Activated T-cell treated with anti-CD3 and anti-CD28 coated beads, Interleukin-2, amount 50 U/mL, for 4 hours (primary cell): ENCODE measurements at regions not wholly inside any gene's neighbourhood (a gene's known extent, or its start where the extent isn't known, plus 50 kb on each side); places are given as distances from the start of the nearest gene placed in this dataset.

ENCODE experiments used
- ATAC-seq, 2 donors: fragments of 200-7000 bp; cut with Tn5 transposase; one replicate each; pipeline ENCODE4 v1.10.0; 2021
- DNase-seq: peaks from one replicate; pipeline ENCODE4 v3.0.0-alpha.2; 2020
- H3K27me3 Mint-ChIP-seq: one replicate; pipeline ENCODE4 v1.8.0; 2021; ENCODE audit warnings: low read depth, mixed read lengths
- H3K36me3 Mint-ChIP-seq: one replicate; pipeline ENCODE4 v1.8.0; 2022; ENCODE audit warnings: mixed read lengths; ENCODE audit not compliant: insufficient read depth
- H3K4me1 Mint-ChIP-seq: one replicate; pipeline ENCODE4 v1.8.0; 2021; ENCODE audit warnings: low read depth, mixed read lengths
- H3K4me3 Mint-ChIP-seq: one replicate; pipeline ENCODE4 v1.8.0; 2021; ENCODE audit warnings: mild to moderate bottlenecking, moderate library complexity, mixed read lengths
- H3K9me3 Mint-ChIP-seq: one replicate; pipeline ENCODE4 v1.8.0; 2021; ENCODE audit warnings: mixed read lengths

- H3K27me3 Mint-ChIP-seq = peaks cover 7% of the 10 kb centered on the region
- ATAC-seq (no peak), DNase-seq (no peak)
- no peaks in the 10 kb centered on the region for H3K9me3 Mint-ChIP-seq
- H3K36me3 Mint-ChIP-seq = no peaks in the 10 kb centered on the region
- H3K4me1 Mint-ChIP-seq = no peaks in the 10 kb centered on the region
- no peak overlapping the region for H3K4me3 Mint-ChIP-seq
Observed at GRCh38 chr7:24496036-24496435, 77.2 kb upstream of the PALS2 start.

- Mint-ChIP-seq H3K9me3 (no peaks in the 10 kb centered on the region), H3K4me1 (no peaks in the 10 kb centered on the region), H3K4me3 (no peak overlapping the region), H3K27me3 (peaks cover 5% of the 10 kb centered on the region), H3K36me3 (no peaks in the 10 kb centered on the region)
- DNase-seq (no peak), ATAC-seq (no peak)
Observed at GRCh38 chr7:24498439-24498838, 74.8 kb upstream of the PALS2 start.

GRCh38 chr7:24499871-24500270 lies 73.4 kb upstream of the PALS2 start:
- ATAC-seq (no peak), DNase-seq (no peak)
- H3K4me1 Mint-ChIP-seq = no peaks in the 10 kb centered on the region
- H3K4me3 Mint-ChIP-seq = no peak overlapping the region
- H3K36me3 Mint-ChIP-seq = no peaks in the 10 kb centered on the region
- H3K9me3 Mint-ChIP-seq = no peaks in the 10 kb centered on the region
- H3K27me3 Mint-ChIP-seq = peaks cover 5% of the 10 kb centered on the region

DNA sequence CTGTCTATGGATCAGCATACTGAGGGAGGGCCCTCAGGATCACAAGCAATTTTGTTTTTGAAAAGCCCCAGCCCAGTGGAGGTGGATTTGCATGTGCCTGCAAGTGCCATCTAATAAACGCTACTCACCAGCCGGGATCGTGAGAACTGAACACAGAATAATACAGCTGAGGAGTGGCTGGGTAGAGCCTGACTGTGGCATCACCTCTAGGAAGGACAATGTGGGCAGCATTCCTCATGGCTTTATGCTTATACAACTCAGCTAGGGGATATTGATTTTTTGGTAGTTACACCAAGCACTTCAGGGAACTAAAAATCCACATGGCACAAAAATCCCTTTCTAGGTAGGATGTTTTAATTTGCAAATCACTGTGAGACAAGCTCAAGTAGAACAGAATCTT lies 72.7 kb upstream of the PALS2 start:
- Mint-ChIP-seq H3K27me3 (peaks cover 5% of the 10 kb centered on the region), H3K4me3 (no peak overlapping the region), H3K36me3 (no peaks in the 10 kb centered on the region), H3K9me3 (no peaks in the 10 kb centered on the region), H3K4me1 (no peaks in the 10 kb centered on the region)
- no peak for ATAC-seq
- DNase-seq = no peak

DNA sequence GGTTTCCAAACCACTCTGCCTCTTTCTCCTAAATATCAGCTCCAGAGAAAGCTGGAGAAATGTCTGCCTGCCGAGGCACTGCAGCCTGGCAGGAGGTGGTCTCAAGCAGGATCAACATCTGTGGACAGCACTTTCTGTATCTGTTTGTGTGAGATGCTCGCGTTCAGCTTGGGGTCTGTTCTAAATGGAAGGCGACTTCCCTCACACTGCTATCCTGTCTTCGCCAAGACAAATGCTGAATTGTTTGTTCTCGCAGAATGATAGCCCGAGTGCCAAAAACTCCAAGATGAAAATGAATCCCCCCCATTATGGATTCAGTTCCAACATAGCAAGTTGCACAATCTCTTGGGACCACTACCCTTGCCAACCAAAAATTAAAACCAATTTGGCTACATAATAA lies 72.2 kb upstream of the PALS2 start:
- no peak for DNase-seq
- Mint-ChIP-seq H3K4me1 (no peaks in the 10 kb centered on the region), H3K4me3 (no peak overlapping the region), H3K36me3 (no peaks in the 10 kb centered on the region), H3K27me3 (peaks cover 2% of the 10 kb centered on the region), H3K9me3 (no peaks in the 10 kb centered on the region)
- no peak for ATAC-seq

DNA sequence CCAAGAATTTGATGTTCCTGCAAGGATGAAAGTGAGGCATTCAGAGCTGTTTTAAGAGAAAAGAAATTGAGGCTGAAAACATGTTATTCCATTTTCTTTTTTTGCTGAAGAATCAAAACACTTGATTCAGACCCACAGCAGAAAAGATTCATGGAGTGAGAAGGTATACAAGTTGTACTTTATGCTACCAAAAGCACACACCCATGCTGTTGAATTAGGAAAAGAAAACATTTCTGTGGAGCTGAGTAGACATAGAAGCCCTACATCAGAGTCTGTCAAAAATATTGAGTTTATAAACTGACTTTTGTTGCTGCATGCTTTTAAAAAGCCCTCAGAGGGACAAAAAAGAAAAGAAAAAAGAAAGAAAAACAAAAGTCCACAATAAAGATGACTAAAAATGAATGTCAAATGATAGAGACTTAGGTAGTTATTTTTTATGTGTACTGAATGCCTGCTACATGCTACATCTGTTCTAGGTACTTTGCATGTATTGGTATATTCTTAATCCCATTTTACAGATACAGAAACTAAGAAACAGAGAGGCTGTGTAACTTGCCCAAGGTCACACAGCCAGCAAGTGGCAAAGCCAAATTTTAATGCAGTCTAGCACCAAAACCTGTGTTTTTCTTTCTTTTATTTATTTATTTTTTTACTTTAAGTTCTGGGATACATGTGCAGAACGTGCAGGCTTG lies 71.7 kb upstream of the PALS2 start:
- Mint-ChIP-seq H3K4me3 (no peak overlapping the region), H3K9me3 (no peaks in the 10 kb centered on the region), H3K27me3 (peaks cover 2% of the 10 kb centered on the region), H3K36me3 (no peaks in the 10 kb centered on the region), H3K4me1 (no peaks in the 10 kb centered on the region)
- ATAC-seq = no peak
- DNase-seq = no peak

DNA sequence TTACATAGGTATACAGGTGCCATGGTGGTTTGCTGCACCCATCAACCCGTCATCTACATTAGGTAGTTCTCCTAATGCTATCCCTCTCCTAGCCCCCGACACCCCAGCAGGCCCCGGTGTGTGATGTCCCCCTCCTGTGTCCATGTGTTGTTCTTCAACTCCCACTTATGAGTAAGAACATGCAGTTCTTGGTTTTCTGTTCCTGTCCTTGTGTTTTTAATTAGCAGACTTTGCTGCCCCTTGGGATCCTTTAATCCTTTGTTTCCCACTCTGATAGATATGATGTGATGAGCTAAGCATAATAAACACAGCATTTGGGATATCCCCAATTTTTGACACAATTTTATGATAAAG lies 71.1 kb upstream of the PALS2 start:
- Mint-ChIP-seq H3K27me3 (peaks cover 2% of the 10 kb centered on the region), H3K36me3 (no peaks in the 10 kb centered on the region), H3K4me3 (no peak overlapping the region), H3K9me3 (no peaks in the 10 kb centered on the region), H3K4me1 (no peaks in the 10 kb centered on the region)
- DNase-seq (no peak), ATAC-seq (no peak)

GRCh38 chr7:24503506-24503905 lies 69.7 kb upstream of the PALS2 start:
- Mint-ChIP-seq H3K9me3 (no peaks in the 10 kb centered on the region), H3K4me1 (no peaks in the 10 kb centered on the region), H3K4me3 (no peak overlapping the region), H3K36me3 (no peaks in the 10 kb centered on the region), H3K27me3 (peaks cover 2% of the 10 kb centered on the region)
- DNase-seq = no peak
- ATAC-seq = no peak

- peaks cover 2% of the 10 kb centered on the region for H3K27me3 Mint-ChIP-seq
- no peak for DNase-seq
- H3K4me3 Mint-ChIP-seq = no peak overlapping the region
- no peak for ATAC-seq
- no peaks in the 10 kb centered on the region for H3K9me3 Mint-ChIP-seq
- H3K36me3 Mint-ChIP-seq = no peaks in the 10 kb centered on the region
- H3K4me1 Mint-ChIP-seq = no peaks in the 10 kb centered on the region
Observed at GRCh38 chr7:24504040-24504439, 69.2 kb upstream of the PALS2 start.

- H3K4me3 Mint-ChIP-seq = no peak overlapping the region
- H3K27me3 Mint-ChIP-seq = peaks cover 2% of the 10 kb centered on the region
- no peaks in the 10 kb centered on the region for H3K4me1 Mint-ChIP-seq
- H3K9me3 Mint-ChIP-seq = no peaks in the 10 kb centered on the region
- no peak for DNase-seq
- ATAC-seq = no peak
- H3K36me3 Mint-ChIP-seq = no peaks in the 10 kb centered on the region
Observed at GRCh38 chr7:24504836-24505235, 68.4 kb upstream of the PALS2 start.

- Mint-ChIP-seq H3K4me3 (no peak overlapping the region), H3K4me1 (no peaks in the 10 kb centered on the region), H3K36me3 (no peaks in the 10 kb centered on the region), H3K27me3 (no peaks in the 10 kb centered on the region), H3K9me3 (no peaks in the 10 kb centered on the region)
- DNase-seq (no peak), ATAC-seq (no peak)
Observed at GRCh38 chr7:24505968-24506367, 67.3 kb upstream of the PALS2 start.

DNA sequence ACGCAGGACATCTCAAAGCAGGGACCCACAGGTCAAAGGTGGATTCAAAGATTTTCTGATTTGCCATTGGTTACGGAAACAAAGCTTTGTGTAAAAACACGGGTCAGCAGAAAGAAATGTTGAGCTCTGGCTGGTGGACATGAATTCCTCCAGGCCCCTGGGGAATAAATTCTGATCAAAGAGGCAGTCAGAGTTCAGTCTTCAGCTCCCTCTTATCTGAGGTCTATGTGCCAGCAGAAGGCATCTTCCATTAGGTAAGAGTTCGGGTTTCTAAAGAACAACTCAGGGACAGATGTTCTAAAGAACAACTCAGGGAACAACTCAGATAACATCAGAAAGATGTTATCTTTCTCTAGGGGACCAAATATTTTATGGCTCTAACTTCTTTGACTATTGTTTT lies 64.9 kb upstream of the PALS2 start:
- no peaks in the 10 kb centered on the region for H3K36me3 Mint-ChIP-seq
- no peaks in the 10 kb centered on the region for H3K27me3 Mint-ChIP-seq
- ATAC-seq (no peak), DNase-seq (no peak)
- H3K4me1 Mint-ChIP-seq = no peaks in the 10 kb centered on the region
- no peaks in the 10 kb centered on the region for H3K9me3 Mint-ChIP-seq
- H3K4me3 Mint-ChIP-seq = no peak overlapping the region

DNA sequence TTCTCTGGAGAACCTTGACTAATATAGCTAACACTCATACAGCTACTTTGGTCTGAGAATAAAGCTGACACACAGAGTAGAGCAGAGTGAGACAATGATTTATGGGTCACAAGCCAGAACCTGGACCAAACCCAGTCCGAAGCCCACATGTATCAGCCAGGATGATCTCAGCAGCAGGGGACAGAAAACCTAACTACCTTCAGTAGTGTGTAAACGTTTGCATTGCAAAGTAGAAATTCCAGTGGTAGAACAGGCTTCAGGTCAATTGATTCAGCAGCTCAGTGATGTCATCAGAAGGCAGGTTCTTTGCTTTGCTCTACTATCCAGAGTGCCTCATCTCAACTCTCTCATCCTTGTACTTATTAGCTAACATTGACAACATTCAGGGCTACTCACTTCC lies 62.5 kb upstream of the PALS2 start:
- ATAC-seq (no peak), DNase-seq (no peak)
- H3K36me3 Mint-ChIP-seq = no peaks in the 10 kb centered on the region
- no peaks in the 10 kb centered on the region for H3K4me1 Mint-ChIP-seq
- H3K4me3 Mint-ChIP-seq = no peak overlapping the region
- no peaks in the 10 kb centered on the region for H3K9me3 Mint-ChIP-seq
- H3K27me3 Mint-ChIP-seq = peaks cover 7% of the 10 kb centered on the region

- Mint-ChIP-seq H3K4me1 (no peaks in the 10 kb centered on the region), H3K9me3 (no peaks in the 10 kb centered on the region), H3K27me3 (peaks cover 25% of the 10 kb centered on the region), H3K4me3 (no peak overlapping the region), H3K36me3 (no peaks in the 10 kb centered on the region)
- ATAC-seq (no peak), DNase-seq (no peak)
Observed at GRCh38 chr7:24517166-24517565, 56.1 kb upstream of the PALS2 start.

- DNase-seq = no peak
- H3K27me3 Mint-ChIP-seq = peaks cover 19% of the 10 kb centered on the region
- no peak for ATAC-seq
- no peaks in the 10 kb centered on the region for H3K9me3 Mint-ChIP-seq
- no peaks in the 10 kb centered on the region for H3K4me1 Mint-ChIP-seq
- no peak overlapping the region for H3K4me3 Mint-ChIP-seq
- H3K36me3 Mint-ChIP-seq = no peaks in the 10 kb centered on the region
Observed at GRCh38 chr7:24521917-24522623, 51.2 kb upstream of the PALS2 start.
